WTC11 (cell line): ENCODE measurements at regions not wholly inside any gene's neighbourhood (a gene's known extent, or its start where the extent isn't known, plus 50 kb on each side); places are given as distances from the start of the nearest gene placed in this dataset.

Experiments used
- ATAC-seq: fragments of 200-7000 bp; cut with Tn5 transposase; 2 replicates; pipeline ENCODE4 v1.10.0; 2021; ENCODE audit warnings: mild to moderate bottlenecking, moderate library complexity
- CTCF ChIA-PET: fragments of 300-600 bp; sonication (Branson Sonifier 250); formaldehyde crosslinking; loops from one replicate; lab custom pipeline; 2021; ENCODE audit warnings: antibody characterized with exemption; lab: Charles Lee
- POLR2A ChIA-PET: fragments of 350-600 bp; sonication (Branson Sonifier 250); formaldehyde crosslinking; loops from one replicate; lab custom pipeline; 2021; ENCODE audit warnings: antibody characterized with exemption; lab: Charles Lee
- DNase-seq: peaks from one replicate; pipeline ENCODE4 v3.0.0; 2021; ENCODE audit warnings: low spot score
- H3K27ac Mint-ChIP-seq: 2 replicates; pipeline ENCODE4 v1.8.0; 2021; ENCODE audit warnings: mixed read lengths
- H3K27me3 Mint-ChIP-seq: 2 replicates; pipeline ENCODE4 v1.8.0; 2021; ENCODE audit warnings: low read depth, mild to moderate bottlenecking, moderate library complexity, mixed read lengths
- H3K36me3 Mint-ChIP-seq: 2 replicates; pipeline ENCODE4 v1.8.0; 2021; ENCODE audit warnings: mixed read lengths
- H3K4me1 Mint-ChIP-seq: 2 replicates; pipeline ENCODE4 v1.8.0; 2022; ENCODE audit warnings: mixed read lengths
- H3K4me3 Mint-ChIP-seq: 2 replicates; pipeline ENCODE4 v1.8.0; 2021; ENCODE audit warnings: mild to moderate bottlenecking, moderate library complexity, mixed read lengths
- H3K9me3 Mint-ChIP-seq: 2 replicates; pipeline ENCODE4 v1.8.0; 2021; ENCODE audit warnings: mixed read lengths
- ELF4 ChIP-seq: sonication (generic); formaldehyde crosslinking; IDR thresholded peaks from 2 replicates; pipeline ENCODE4 v1.8.1; 2022; ENCODE audit warnings: low read depth, mild to moderate bottlenecking, moderate library complexity, missing genetic modification reagents
- EMX1 ChIP-seq: fragments of 250-450 bp; sonication (Bioruptor Pico); IDR thresholded peaks from 2 replicates; pipeline ENCODE4 v1.8.0; 2021; ENCODE audit warnings: mild to moderate bottlenecking
- ESRRA ChIP-seq: sonication (generic); formaldehyde crosslinking; IDR thresholded peaks from 2 replicates; pipeline ENCODE4 v1.8.1; 2022; ENCODE audit warnings: mild to moderate bottlenecking, missing genetic modification reagents, borderline replicate concordance
- ETV6 ChIP-seq: sonication (generic); formaldehyde crosslinking; IDR thresholded peaks from 2 replicates; pipeline ENCODE4 v1.8.1; 2022; ENCODE audit warnings: mild to moderate bottlenecking, missing genetic modification reagents
- FOXP1 ChIP-seq: sonication (generic); formaldehyde crosslinking; IDR thresholded peaks from 2 replicates; pipeline ENCODE4 v1.8.0; 2022; ENCODE audit warnings: missing genetic modification reagents, mild to moderate bottlenecking, moderate library complexity, borderline replicate concordance
- GABPB1 ChIP-seq: sonication (generic); formaldehyde crosslinking; IDR thresholded peaks from 2 replicates; pipeline ENCODE4 v1.8.1; 2023; ENCODE audit warnings: mild to moderate bottlenecking, missing genetic modification reagents
- GRHL2 ChIP-seq: fragments of 250-450 bp; sonication (Bioruptor Pico); IDR thresholded peaks from 2 replicates; pipeline ENCODE4 v1.8.0; 2022; ENCODE audit warnings: mild to moderate bottlenecking, moderate library complexity; ENCODE audit not compliant: insufficient replicate concordance, severe bottlenecking
- JUN ChIP-seq: sonication (generic); formaldehyde crosslinking; IDR thresholded peaks from 2 replicates; pipeline ENCODE4 v1.8.0; 2023; ENCODE audit warnings: mild to moderate bottlenecking, missing genetic modification reagents
- MXD4 ChIP-seq: fragments of 250-450 bp; sonication (Bioruptor Pico); IDR thresholded peaks from 2 replicates; pipeline ENCODE4 v1.8.0; 2021; ENCODE audit warnings: mild to moderate bottlenecking, moderate library complexity, borderline replicate concordance
- NR1H2 ChIP-seq: sonication (generic); formaldehyde crosslinking; IDR thresholded peaks from 2 replicates; pipeline ENCODE4 v1.9.0; 2021; ENCODE audit warnings: mild to moderate bottlenecking, moderate library complexity, missing genetic modification reagents
- OVOL2 ChIP-seq: fragments of 250-450 bp; sonication (Bioruptor Pico); IDR thresholded peaks from 2 replicates; pipeline ENCODE4 v1.9.0; 2021; ENCODE audit warnings: mild to moderate bottlenecking, borderline replicate concordance
- SMAD3 ChIP-seq: sonication (generic); formaldehyde crosslinking; IDR thresholded peaks from 2 replicates; pipeline ENCODE4 v1.8.0; 2022; ENCODE audit warnings: missing genetic modification reagents, mild to moderate bottlenecking, borderline replicate concordance
- TEAD1 ChIP-seq: sonication (generic); formaldehyde crosslinking; IDR thresholded peaks from 2 replicates; pipeline ENCODE4 v1.8.0; 2022; ENCODE audit warnings: mild to moderate bottlenecking, missing genetic modification reagents
- ZBTB21 ChIP-seq: sonication (generic); formaldehyde crosslinking; IDR thresholded peaks from 2 replicates; pipeline ENCODE4 v1.8.1; 2023; ENCODE audit warnings: mild to moderate bottlenecking, missing genetic modification reagents, borderline replicate concordance
- ZNF121 ChIP-seq: sonication (generic); formaldehyde crosslinking; IDR thresholded peaks from 2 replicates; pipeline ENCODE4 v1.8.0; 2023; ENCODE audit warnings: missing genetic modification reagents
- ZNF219 ChIP-seq: sonication (generic); formaldehyde crosslinking; IDR thresholded peaks from 2 replicates; pipeline ENCODE4 v1.8.0; 2023; ENCODE audit warnings: missing genetic modification reagents, mild to moderate bottlenecking, borderline replicate concordance
- ZNF317 ChIP-seq: sonication (generic); formaldehyde crosslinking; IDR thresholded peaks from 2 replicates; pipeline ENCODE4 v1.8.1; 2023; ENCODE audit warnings: low read depth, mild to moderate bottlenecking, moderate library complexity, missing genetic modification reagents, borderline replicate concordance
- TF ChIP-seq, protein P1 (sequence below): sonication (generic); formaldehyde crosslinking; IDR thresholded peaks from 2 replicates; pipeline ENCODE4 v1.8.0; 2022; ENCODE audit warnings: mild to moderate bottlenecking, missing genetic modification reagents
- TF ChIP-seq, protein P2 (sequence below): fragments of 250-450 bp; sonication (Bioruptor Pico); IDR thresholded peaks from 2 replicates; pipeline ENCODE4 v1.9.0; 2021; ENCODE audit warnings: moderate library complexity, mild to moderate bottlenecking, inconsistent platforms, borderline replicate concordance
- TF ChIP-seq, protein P3 (sequence below): sonication (generic); formaldehyde crosslinking; IDR thresholded peaks from 2 replicates; pipeline ENCODE4 v1.8.1; 2023; ENCODE audit warnings: mild to moderate bottlenecking, missing genetic modification reagents, moderate library complexity
- TF ChIP-seq, protein P4 (sequence below): sonication (generic); formaldehyde crosslinking; IDR thresholded peaks from 2 replicates; pipeline ENCODE4 v1.8.1; 2023; ENCODE audit warnings: mild to moderate bottlenecking, missing genetic modification reagents
- TF ChIP-seq, protein P5 (sequence below): sonication (generic); formaldehyde crosslinking; IDR thresholded peaks from 2 replicates; pipeline ENCODE4 v1.8.1; 2023; ENCODE audit warnings: mild to moderate bottlenecking, missing genetic modification reagents

DNA sequence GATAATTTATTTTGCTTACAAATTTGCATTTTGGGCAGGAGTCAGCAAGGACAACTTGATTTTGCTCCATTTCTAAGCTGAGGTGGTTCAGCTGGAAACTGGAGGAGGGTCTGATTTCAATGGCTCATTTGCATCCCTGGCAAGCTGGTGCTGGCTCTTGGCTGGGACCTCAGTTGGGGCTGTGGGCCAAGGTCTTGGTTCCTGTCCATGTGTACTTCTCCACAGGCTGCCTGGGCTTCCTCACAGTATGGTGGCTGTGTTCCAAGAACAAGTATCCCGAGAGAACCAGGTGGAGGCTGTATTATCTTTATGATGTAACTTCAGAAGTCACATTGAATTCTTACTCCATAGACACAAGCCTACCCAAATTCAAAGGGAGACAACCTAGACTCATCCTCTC lies 77.0 kb upstream of the STX18 start (continued):
- TF ChIP-seq TEAD1 (no peak), JUN (CRISPR knock-in tag) (no peak)

DNA sequence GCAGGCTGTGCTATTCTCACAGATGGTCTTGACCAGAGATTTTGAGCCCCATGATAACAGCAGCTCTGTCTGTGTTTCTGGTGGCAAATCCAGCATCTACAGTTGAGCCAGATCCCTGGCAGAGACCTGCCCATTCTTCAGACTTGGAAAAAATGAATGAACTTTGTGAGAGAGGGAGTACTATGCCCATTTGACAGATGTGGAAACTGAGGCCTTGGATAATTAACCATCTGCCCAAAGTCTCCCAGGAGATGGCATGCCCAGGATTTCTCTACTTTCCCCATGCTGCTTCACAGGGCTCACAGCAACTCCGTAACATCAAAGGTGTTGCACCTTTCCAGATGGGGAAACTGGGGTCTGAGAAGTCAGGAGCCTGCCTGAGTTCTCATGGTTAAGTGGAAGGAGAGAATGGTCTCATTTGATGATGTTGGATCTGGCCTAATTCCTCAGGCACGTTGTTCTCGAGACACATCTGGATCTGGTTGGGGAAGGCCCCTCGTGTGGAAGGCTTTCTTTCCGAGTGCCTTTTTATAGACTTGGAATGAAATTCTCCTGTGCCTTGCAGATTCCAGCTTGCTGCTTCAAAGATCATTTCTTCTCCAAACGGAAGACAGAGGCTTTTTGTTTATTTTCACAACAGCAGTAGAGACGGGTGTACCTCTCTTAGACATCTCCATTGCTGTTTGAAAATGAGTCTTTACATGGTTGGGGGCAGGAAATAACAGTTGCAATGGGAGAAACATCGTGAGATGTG lies 73.3 kb upstream of the STX18 start:
- Mint-ChIP-seq H3K27ac (no peak overlapping the region), H3K4me3 (no peak overlapping the region), H3K27me3 (no peaks in the 10 kb centered on the region), H3K4me1 (peaks cover 9% of the 10 kb centered on the region), H3K9me3 (no peaks in the 10 kb centered on the region), H3K36me3 (0 out of 2 replicates have a peak, but pooled peaks cover 2% of the 10 kb centered on the region)
- no peak for TF ChIP-seq ZBTB21
- TF ChIP-seq NR1H2 (CRISPR knock-in tag): no peak
- no peak for TF ChIP-seq ESRRA (CRISPR knock-in tag)
- TF ChIP-seq MXD4: no peak
- TF ChIP-seq, protein P1, sequence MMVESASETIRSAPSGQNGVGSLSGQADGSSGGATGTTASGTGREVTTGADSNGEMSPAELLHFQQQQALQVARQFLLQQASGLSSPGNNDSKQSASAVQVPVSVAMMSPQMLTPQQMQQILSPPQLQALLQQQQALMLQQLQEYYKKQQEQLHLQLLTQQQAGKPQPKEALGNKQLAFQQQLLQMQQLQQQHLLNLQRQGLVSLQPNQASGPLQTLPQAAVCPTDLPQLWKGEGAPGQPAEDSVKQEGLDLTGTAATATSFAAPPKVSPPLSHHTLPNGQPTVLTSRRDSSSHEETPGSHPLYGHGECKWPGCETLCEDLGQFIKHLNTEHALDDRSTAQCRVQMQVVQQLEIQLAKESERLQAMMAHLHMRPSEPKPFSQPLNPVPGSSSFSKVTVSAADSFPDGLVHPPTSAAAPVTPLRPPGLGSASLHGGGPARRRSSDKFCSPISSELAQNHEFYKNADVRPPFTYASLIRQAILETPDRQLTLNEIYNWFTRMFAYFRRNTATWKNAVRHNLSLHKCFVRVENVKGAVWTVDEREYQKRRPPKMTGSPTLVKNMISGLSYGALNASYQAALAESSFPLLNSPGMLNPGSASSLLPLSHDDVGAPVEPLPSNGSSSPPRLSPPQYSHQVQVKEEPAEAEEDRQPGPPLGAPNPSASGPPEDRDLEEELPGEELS (CRISPR knock-in tag): no peak
- no peak for TF ChIP-seq FOXP1 (CRISPR knock-in tag)
- TF ChIP-seq SMAD3 (CRISPR knock-in tag): no peak
- TF ChIP-seq ZNF121: no peak
- TF ChIP-seq OVOL2 (CRISPR knock-in tag): no peak
- TF ChIP-seq GABPB1 (CRISPR knock-in tag): no peak
- no peak for TF ChIP-seq GRHL2 (CRISPR knock-in tag)
- TF ChIP-seq, protein P2, sequence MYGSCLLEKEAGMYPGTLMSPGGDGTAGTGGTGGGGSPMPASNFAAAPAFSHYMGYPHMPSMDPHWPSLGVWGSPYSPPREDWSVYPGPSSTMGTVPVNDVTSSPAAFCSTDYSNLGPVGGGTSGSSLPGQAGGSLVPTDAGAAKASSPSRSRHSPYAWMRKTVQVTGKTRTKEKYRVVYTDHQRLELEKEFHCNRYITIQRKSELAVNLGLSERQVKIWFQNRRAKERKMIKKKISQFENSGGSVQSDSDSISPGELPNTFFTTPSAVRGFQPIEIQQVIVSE (CRISPR knock-in tag): no peak
- TF ChIP-seq ETV6 (CRISPR knock-in tag): no peak
- TF ChIP-seq, protein P3, sequence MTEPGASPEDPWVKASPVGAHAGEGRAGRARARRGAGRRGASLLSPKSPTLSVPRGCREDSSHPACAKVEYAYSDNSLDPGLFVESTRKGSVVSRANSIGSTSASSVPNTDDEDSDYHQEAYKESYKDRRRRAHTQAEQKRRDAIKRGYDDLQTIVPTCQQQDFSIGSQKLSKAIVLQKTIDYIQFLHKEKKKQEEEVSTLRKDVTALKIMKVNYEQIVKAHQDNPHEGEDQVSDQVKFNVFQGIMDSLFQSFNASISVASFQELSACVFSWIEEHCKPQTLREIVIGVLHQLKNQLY (CRISPR knock-in tag): no peak
- TF ChIP-seq, protein P4, sequence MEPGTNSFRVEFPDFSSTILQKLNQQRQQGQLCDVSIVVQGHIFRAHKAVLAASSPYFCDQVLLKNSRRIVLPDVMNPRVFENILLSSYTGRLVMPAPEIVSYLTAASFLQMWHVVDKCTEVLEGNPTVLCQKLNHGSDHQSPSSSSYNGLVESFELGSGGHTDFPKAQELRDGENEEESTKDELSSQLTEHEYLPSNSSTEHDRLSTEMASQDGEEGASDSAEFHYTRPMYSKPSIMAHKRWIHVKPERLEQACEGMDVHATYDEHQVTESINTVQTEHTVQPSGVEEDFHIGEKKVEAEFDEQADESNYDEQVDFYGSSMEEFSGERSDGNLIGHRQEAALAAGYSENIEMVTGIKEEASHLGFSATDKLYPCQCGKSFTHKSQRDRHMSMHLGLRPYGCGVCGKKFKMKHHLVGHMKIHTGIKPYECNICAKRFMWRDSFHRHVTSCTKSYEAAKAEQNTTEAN (CRISPR knock-in tag): no peak
- TF ChIP-seq, protein P5, sequence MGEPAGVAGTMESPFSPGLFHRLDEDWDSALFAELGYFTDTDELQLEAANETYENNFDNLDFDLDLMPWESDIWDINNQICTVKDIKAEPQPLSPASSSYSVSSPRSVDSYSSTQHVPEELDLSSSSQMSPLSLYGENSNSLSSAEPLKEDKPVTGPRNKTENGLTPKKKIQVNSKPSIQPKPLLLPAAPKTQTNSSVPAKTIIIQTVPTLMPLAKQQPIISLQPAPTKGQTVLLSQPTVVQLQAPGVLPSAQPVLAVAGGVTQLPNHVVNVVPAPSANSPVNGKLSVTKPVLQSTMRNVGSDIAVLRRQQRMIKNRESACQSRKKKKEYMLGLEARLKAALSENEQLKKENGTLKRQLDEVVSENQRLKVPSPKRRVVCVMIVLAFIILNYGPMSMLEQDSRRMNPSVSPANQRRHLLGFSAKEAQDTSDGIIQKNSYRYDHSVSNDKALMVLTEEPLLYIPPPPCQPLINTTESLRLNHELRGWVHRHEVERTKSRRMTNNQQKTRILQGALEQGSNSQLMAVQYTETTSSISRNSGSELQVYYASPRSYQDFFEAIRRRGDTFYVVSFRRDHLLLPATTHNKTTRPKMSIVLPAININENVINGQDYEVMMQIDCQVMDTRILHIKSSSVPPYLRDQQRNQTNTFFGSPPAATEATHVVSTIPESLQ (CRISPR knock-in tag): no peak
- no peak for TF ChIP-seq ZNF219 (CRISPR knock-in tag)
- TF ChIP-seq EMX1 (CRISPR knock-in tag): no peak
- no peak for TF ChIP-seq ZNF317 (CRISPR knock-in tag)
- no peak for TF ChIP-seq ELF4 (CRISPR knock-in tag)
- CTCF ChIA-PET: no interaction called here
- POLR2A ChIA-PET: no interaction called here
- DNase-seq: no peak
- no peak for ATAC-seq
